MM.1S (cell line): ENCODE measurements at regions not wholly inside any gene's neighbourhood (a gene's known extent, or its start where the extent isn't known, plus 50 kb on each side); places are given as distances from the start of the nearest gene placed in this dataset.
A peak's percentile ranks its signal among the peaks of the same experiment; 100 is the strongest.

ENCODE experiments used
- DNase-seq: peaks from one replicate; pipeline ENCODE4 v3.0.0-alpha.2; 2015
- H2AFZ ChIP-seq: fragments of 300-600 bp; sonication (generic); 2 replicates; pipeline ENCODE4 v1.6.0; 2016; ENCODE audit warnings: antibody characterized with exemption, low read length
- H3F3A ChIP-seq: fragments of 300-600 bp; sonication (generic); 2 replicates; pipeline ENCODE4 v1.6.1; 2016; ENCODE audit warnings: mild to moderate bottlenecking, antibody characterized with exemption, low read length, moderate library complexity, mixed read lengths; ENCODE audit not compliant: insufficient read depth
- H3K27ac ChIP-seq: fragments of 300-600 bp; sonication (generic); 2 replicates; pipeline ENCODE4 v1.5.1; 2016; ENCODE audit warnings: mild to moderate bottlenecking, low read length
- H3K27me3 ChIP-seq: fragments of 300-600 bp; sonication (generic); replicated peaks from 2 replicates; pipeline ENCODE4 v1.6.0; 2016; ENCODE audit warnings: low read length; ENCODE audit not compliant: insufficient read depth
- H3K36me3 ChIP-seq: fragments of 300-600 bp; sonication (generic); replicated peaks from 2 replicates; pipeline ENCODE4 v1.6.1; 2016; ENCODE audit warnings: mild to moderate bottlenecking, low read length, mixed read lengths; ENCODE audit not compliant: insufficient read depth
- H3K4me1 ChIP-seq: fragments of 300-600 bp; sonication (generic); 2 replicates; pipeline ENCODE4 v1.6.1; 2016; ENCODE audit warnings: low read length, mixed read lengths
- H3K4me2 ChIP-seq: fragments of 300-600 bp; sonication (generic); 2 replicates; pipeline ENCODE4 v1.6.0; 2016; ENCODE audit warnings: low read depth, low read length
- H3K4me3 ChIP-seq: fragments of 300-600 bp; sonication (generic); 2 replicates; pipeline ENCODE4 v1.5.1; 2016; ENCODE audit warnings: low read length, mixed read lengths
- H3K79me2 ChIP-seq: fragments of 300-600 bp; sonication (generic); 2 replicates; pipeline ENCODE4 v1.6.1; 2016; ENCODE audit warnings: mixed run types, low read length, mixed read lengths
- H3K9ac ChIP-seq: fragments of 300-600 bp; sonication (generic); 2 replicates; pipeline ENCODE4 v1.6.1; 2016; ENCODE audit warnings: low read length, mixed read lengths
- H3K9me2 ChIP-seq: fragments of 300-600 bp; sonication (generic); replicated peaks from 2 replicates; pipeline ENCODE4 v1.6.1; 2016; ENCODE audit warnings: mild to moderate bottlenecking, low read length, mixed read lengths; ENCODE audit not compliant: insufficient read depth
- H3K9me3 ChIP-seq: fragments of 300-600 bp; sonication (generic); replicated peaks from 2 replicates; pipeline ENCODE4 v1.6.1; 2016; ENCODE audit warnings: mild to moderate bottlenecking, low read length, mixed read lengths; ENCODE audit not compliant: insufficient read depth
- H4K20me1 ChIP-seq: fragments of 300-600 bp; sonication (generic); 2 replicates; pipeline ENCODE4 v1.6.1; 2016; ENCODE audit warnings: mild to moderate bottlenecking, low read length, moderate library complexity, mixed read lengths; ENCODE audit not compliant: insufficient read depth
- CTCF ChIP-seq: fragments of 300-600 bp; sonication (generic); IDR thresholded peaks from 2 replicates; pipeline ENCODE4 v1.5.1; 2016; ENCODE audit warnings: antibody characterized with exemption, low read length, mixed read lengths
- EZH2 ChIP-seq: fragments of 300-600 bp; sonication (generic); optimal IDR thresholded peaks from 2 replicates; pipeline ENCODE3; 2017; ENCODE audit warnings: low read depth, mild to moderate bottlenecking, antibody characterized with exemption, low read length, mixed read lengths
- EZH2phosphoT487 ChIP-seq: fragments of 300-600 bp; sonication (generic); IDR thresholded peaks from 2 replicates; pipeline ENCODE4 v1.6.1; 2018; ENCODE audit warnings: antibody characterized with exemption, low read length

DNA sequence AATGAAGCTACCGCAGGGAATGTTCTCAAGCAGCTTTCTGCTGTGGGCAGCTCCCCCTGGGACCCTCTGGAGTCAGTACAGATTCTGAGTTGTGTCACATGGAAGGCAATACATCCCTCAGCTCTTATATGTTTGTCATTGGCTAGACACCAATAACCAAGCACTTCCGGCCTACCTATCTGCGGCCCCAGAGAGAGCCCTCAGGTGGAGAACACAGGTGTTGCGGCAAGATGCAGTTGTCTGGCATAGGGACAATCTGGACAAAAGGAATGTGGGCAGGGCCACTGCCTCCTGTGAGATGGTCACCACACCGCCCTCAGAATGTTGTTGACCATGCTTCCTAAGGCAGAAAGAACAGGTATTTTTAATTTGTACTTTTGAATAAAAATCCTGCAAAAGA is 118.7 kb downstream of the BRMS1L start:
- no peaks in the 10 kb centered on the region for H3K9me3 ChIP-seq
- H3K27me3 ChIP-seq = no peaks in the 10 kb centered on the region
- no peaks in the 10 kb centered on the region for H3K79me2 ChIP-seq
- H3K27ac ChIP-seq = no peak overlapping the region
- no peak overlapping the region for H3K4me2 ChIP-seq
- TF ChIP-seq CTCF (peak; percentile 38), EZH2 (no peak), EZH2phosphoT487 (no peak)
- H2AFZ ChIP-seq = no peak overlapping the region
- H3F3A ChIP-seq = peaks cover 5% of the 10 kb centered on the region; the same call in 1 of the 2 replicates
- H3K4me1 ChIP-seq = no peaks in the 10 kb centered on the region
- H3K36me3 ChIP-seq = no peaks in the 10 kb centered on the region
- H4K20me1 ChIP-seq = no peaks in the 10 kb centered on the region
- no peaks in the 10 kb centered on the region for H3K9me2 ChIP-seq
- H3K9ac ChIP-seq = no peak overlapping the region
- peak; percentile 12 for DNase-seq
- no peak overlapping the region for H3K4me3 ChIP-seq

DNA sequence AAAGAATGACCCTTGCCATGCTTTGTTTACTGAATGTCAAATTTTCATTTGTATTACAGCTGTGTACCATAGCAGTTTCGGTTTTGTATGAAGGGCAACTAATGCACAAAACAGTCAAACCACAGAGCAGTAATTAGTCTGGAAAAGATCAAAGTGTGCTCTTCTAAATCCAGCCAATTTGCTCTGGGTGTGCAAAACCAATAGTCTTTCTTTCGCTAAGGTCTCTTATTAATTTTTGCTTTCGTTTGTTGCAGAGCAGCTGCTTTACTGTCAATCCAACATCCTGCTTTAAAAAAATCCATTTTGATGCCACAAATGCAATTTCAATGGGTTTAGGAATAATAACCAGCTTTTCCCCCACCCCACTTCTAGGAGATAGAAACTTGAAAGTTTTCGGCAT is 114.2 kb downstream of the BRMS1L start:
- Histone ChIP-seq H3K27ac (peak overlapping the region; percentile 60; the same call in 1 of the 2 replicates), H3F3A (peaks cover 5% of the 10 kb centered on the region; the same call in 1 of the 2 replicates), H3K9me2 (no peaks in the 10 kb centered on the region), H3K9me3 (no peaks in the 10 kb centered on the region), H3K4me1 (no peaks in the 10 kb centered on the region), H3K4me2 (peak overlapping the region; percentile 72), H3K4me3 (peak overlapping the region; percentile 49), H3K27me3 (no peaks in the 10 kb centered on the region), H4K20me1 (no peaks in the 10 kb centered on the region), H3K36me3 (no peaks in the 10 kb centered on the region), H2AFZ (0 out of 2 replicates have a peak overlapping the region, but pooled peaks have one; percentile 11), H3K79me2 (no peaks in the 10 kb centered on the region), H3K9ac (peak overlapping the region; percentile 18; the same call in 1 of the 2 replicates)
- TF ChIP-seq EZH2phosphoT487 (no peak), EZH2 (no peak), CTCF (no peak)
- peak; percentile 80 for DNase-seq

DNA sequence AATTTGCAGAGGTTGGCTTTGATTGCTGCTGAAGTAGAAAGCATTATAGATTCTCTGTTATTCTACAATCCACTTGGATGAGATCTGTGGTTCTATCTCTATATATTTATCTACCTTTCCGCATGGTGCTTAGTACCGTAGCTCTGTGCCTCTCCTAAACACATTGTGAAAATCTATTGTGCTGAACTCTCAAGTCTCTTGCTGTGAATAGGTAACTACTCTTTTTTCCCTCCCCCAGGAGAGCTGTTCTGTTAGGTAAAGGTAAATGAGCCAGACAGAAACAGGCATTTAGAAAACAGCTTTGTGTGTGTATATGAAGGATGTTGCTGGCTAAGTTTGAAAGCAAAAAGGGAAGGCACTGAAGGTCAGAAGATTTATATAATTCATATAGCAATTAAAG is 112.6 kb downstream of the BRMS1L start:
- Histone ChIP-seq H4K20me1 (no peaks in the 10 kb centered on the region), H3K27ac (no peak overlapping the region), H3K9me2 (no peaks in the 10 kb centered on the region), H3K9me3 (no peaks in the 10 kb centered on the region), H3K79me2 (no peaks in the 10 kb centered on the region), H3K9ac (no peak overlapping the region), H2AFZ (no peak overlapping the region), H3K4me3 (no peak overlapping the region), H3K4me1 (no peaks in the 10 kb centered on the region), H3K36me3 (no peaks in the 10 kb centered on the region), H3F3A (peaks cover 5% of the 10 kb centered on the region; the same call in 1 of the 2 replicates), H3K27me3 (no peaks in the 10 kb centered on the region), H3K4me2 (no peak overlapping the region)
- TF ChIP-seq EZH2 (no peak), CTCF (no peak), EZH2phosphoT487 (no peak)
- no peak for DNase-seq
